HepG2 (cell line): ENCODE measurements at regions not wholly inside any gene's neighbourhood (a gene's known extent, or its start where the extent isn't known, plus 50 kb on each side); places are given as distances from the start of the nearest gene placed in this dataset.
A peak's percentile ranks its signal among the peaks of the same experiment; 100 is the strongest.

Experiments used
- ATAC-seq: fragments of 200-7000 bp; cut with Tn5 transposase; 3 replicates; pipeline ENCODE4 v1.9.1; 2020; ENCODE audit warnings: mild to moderate bottlenecking, moderate library complexity
- BruUV-seq: library from RNA; stranded (reverse); fragments of 400-500 nt; replicated peaks from 2 replicates; lab custom pipeline; 2021; lab: Mats Ljungman, UMichigan
- CTCF ChIA-PET: fragments of 300-600 bp; formaldehyde crosslinking; extraction: SDS; loops from one replicate; lab custom pipeline; 2021; ENCODE audit warnings: low total read pairs, inconsistent platforms, low intra/inter-chr PET ratio; lab: Yijun Ruan, JAX
- POLR2A ChIA-PET: fragments of 350-600 bp; sonication (Branson Sonifier 250); formaldehyde crosslinking; loops from one replicate; lab custom pipeline; 2020; ENCODE audit warnings: antibody characterized with exemption, inconsistent platforms; lab: Yijun Ruan, JAX
- DNase-seq: peaks from one replicate; pipeline ENCODE4 v3.0.0-alpha.2; 2015; ENCODE audit warnings: low spot score
- FAIRE-seq: peaks from 3 replicates; lab custom pipeline; 2011; peaks lifted over from hg19 to GRCh38; lab: Jason Lieb, UNC
- H2AFZ ChIP-seq: one replicate; pipeline ENCODE4 v1.6.1; 2011; ENCODE audit warnings: low read length, inconsistent platforms
- H3K27ac ChIP-seq: fragments of 300-600 bp; 3 replicates; pipeline ENCODE4 v1.8.0; 2011; ENCODE audit warnings: mixed run types, mild to moderate bottlenecking, mixed read lengths, low read length, inconsistent platforms; ENCODE audit not compliant: insufficient read depth; ENCODE audit errors: extremely low read length
- H3K27me3 ChIP-seq, 2 experiments: fragments of 200-600 bp in 1 of 2; 2 replicates in 1 of 2; 3 replicates in 1 of 2; pipeline versions ENCODE4 v1.6.0 to v1.8.0; 2011; ENCODE audit warnings: low read length in 2 of 2, mild to moderate bottlenecking in 2 of 2, moderate library complexity in 2 of 2, inconsistent platforms in 1 of 2; ENCODE audit not compliant: insufficient read depth in 2 of 2, control insufficient read depth in 1 of 2
- H3K36me3 ChIP-seq, 2 experiments: fragments of 200-600 bp in 1 of 2; replicated peaks in 1 of 2; 2 replicates in 1 of 2; 3 replicates in 1 of 2; pipeline versions ENCODE4 v1.5.1 to v1.8.0; 2011; ENCODE audit warnings: low read length in 2 of 2, inconsistent platforms in 1 of 2; ENCODE audit not compliant: insufficient read depth in 2 of 2, control insufficient read depth in 1 of 2
- H3K4me1 ChIP-seq: 2 replicates; pipeline ENCODE4 v1.5.1; 2012; ENCODE audit warnings: low read length, inconsistent platforms; ENCODE audit not compliant: insufficient read depth
- H3K4me2 ChIP-seq: 2 replicates; pipeline ENCODE4 v1.6.0; 2011; ENCODE audit warnings: low read depth, low read length, inconsistent platforms
- H3K4me3 ChIP-seq, 3 experiments: fragments of 200-600 bp in 1 of 3; sonication (generic), shearing (Covaris generic) in 1 of 3; replicated peaks in 1 of 3; 2 replicates each; pipeline ENCODE4 v1.5.1; 2011 to 2016; ENCODE audit warnings: low read length in 3 of 3, inconsistent platforms in 2 of 3, low read depth in 2 of 3, mild to moderate bottlenecking in 2 of 3, control low read depth in 1 of 3, mixed read lengths in 1 of 3; ENCODE audit not compliant: insufficient read depth in 1 of 3
- H3K79me2 ChIP-seq: one replicate; pipeline ENCODE4 v1.6.1; 2011; ENCODE audit warnings: low read length, inconsistent platforms; ENCODE audit not compliant: insufficient read depth
- H3K9ac ChIP-seq: 2 replicates; pipeline ENCODE4 v1.6.0; 2011; ENCODE audit warnings: mild to moderate bottlenecking, low read depth, low read length, inconsistent platforms; ENCODE audit not compliant: insufficient read depth
- H3K9me3 ChIP-seq: 2 replicates; pipeline ENCODE4 v1.5.1; 2012; ENCODE audit warnings: mild to moderate bottlenecking, low read length
- H4K20me1 ChIP-seq: 2 replicates; pipeline ENCODE4 v1.6.0; 2011; ENCODE audit warnings: inconsistent platforms, mild to moderate bottlenecking, low read length, moderate library complexity; ENCODE audit not compliant: insufficient read depth
- AHDC1 ChIP-seq: sonication (generic); formaldehyde crosslinking; IDR thresholded peaks from 2 replicates; pipeline ENCODE4 v1.5.1; 2020; ENCODE audit warnings: mild to moderate bottlenecking, missing genetic modification reagents, borderline replicate concordance
- KAT2B ChIP-seq: fragments of 150-350 bp; IDR thresholded peaks from 2 replicates; pipeline ENCODE4 v1.6.1; 2014; ENCODE audit warnings: low read depth, low read length, borderline replicate concordance
- ZFP1 ChIP-seq: IDR thresholded peaks from 2 replicates; pipeline ENCODE4 v1.6.1; 2016
- ZNF547 ChIP-seq: sonication (generic); formaldehyde crosslinking; IDR thresholded peaks from 2 replicates; pipeline ENCODE4 v1.5.1; 2020; ENCODE audit warnings: mild to moderate bottlenecking, missing genetic modification reagents
- ZNF652 ChIP-seq: IDR thresholded peaks from 2 replicates; pipeline ENCODE4 v1.6.1; 2016; ENCODE audit warnings: low read depth, borderline replicate concordance
- ZSCAN31 ChIP-seq: sonication (generic); formaldehyde crosslinking; IDR thresholded peaks from 2 replicates; pipeline ENCODE4 v1.5.0; 2020; ENCODE audit warnings: low read depth, mild to moderate bottlenecking, missing genetic modification reagents
- WGBS: methylation state at CpG from one replicate; pipeline ENCODE4 v1.1.6; 2017; ENCODE audit warnings: low lambda C conversion rate; 5-methylcytosine and 5-hydroxymethylcytosine counted together
- in situ Hi-C: cut with HindIII; loops from 2 replicates; pipeline ENCODE4 v1.10.0; 2017; ENCODE audit warnings: low pct_unique_long_range_greater_than_20kb; ENCODE audit not compliant: extremely low pct_ligation_motif_present
- intact Hi-C: fragments of 100-400 bp; cut with micrococcal nuclease; formaldehyde crosslinking; loops from one replicate; pipeline ENCODE4 v1.10.0; 2022; ENCODE audit not compliant: unreplicated experiment
- TF ChIP-seq, protein P1 (sequence below): IDR thresholded peaks from 2 replicates; pipeline ENCODE4 v1.6.1; 2016; ENCODE audit warnings: low read depth, borderline replicate concordance
- TF ChIP-seq, protein P2 (sequence below): IDR thresholded peaks from 2 replicates; pipeline ENCODE4 v1.6.1; 2018; ENCODE audit warnings: missing genetic modification reagents
- TF ChIP-seq, protein P3 (sequence below): sonication (generic); formaldehyde crosslinking; IDR thresholded peaks from 2 replicates; pipeline ENCODE4 v1.4.0; 2020; ENCODE audit warnings: missing genetic modification reagents

DNA sequence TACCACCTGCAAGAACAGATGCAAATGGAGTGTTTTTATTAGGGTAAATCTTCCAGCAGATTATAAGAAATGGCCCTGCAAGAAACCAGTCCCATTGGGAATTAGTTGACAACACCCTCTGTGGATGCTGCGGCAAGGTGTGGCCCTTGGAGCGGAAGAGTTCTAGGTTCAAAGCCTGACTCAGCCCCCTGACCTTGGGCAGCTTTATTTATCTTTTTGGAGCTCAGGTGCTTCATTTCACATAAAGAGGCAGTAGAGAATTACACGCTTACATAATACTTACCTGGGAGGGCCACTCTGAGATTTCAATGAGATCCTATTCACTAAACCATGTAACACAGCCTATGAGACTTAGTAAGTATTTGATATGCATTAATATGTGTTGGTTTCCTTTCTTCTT is 318.2 kb upstream of the SOX9 start (continued):
- TF ChIP-seq, protein P1, sequence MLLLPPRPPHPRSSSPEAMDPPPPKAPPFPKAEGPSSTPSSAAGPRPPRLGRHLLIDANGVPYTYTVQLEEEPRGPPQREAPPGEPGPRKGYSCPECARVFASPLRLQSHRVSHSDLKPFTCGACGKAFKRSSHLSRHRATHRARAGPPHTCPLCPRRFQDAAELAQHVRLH (CRISPR knock-in tag), result no peak
- TF ChIP-seq, protein P2, sequence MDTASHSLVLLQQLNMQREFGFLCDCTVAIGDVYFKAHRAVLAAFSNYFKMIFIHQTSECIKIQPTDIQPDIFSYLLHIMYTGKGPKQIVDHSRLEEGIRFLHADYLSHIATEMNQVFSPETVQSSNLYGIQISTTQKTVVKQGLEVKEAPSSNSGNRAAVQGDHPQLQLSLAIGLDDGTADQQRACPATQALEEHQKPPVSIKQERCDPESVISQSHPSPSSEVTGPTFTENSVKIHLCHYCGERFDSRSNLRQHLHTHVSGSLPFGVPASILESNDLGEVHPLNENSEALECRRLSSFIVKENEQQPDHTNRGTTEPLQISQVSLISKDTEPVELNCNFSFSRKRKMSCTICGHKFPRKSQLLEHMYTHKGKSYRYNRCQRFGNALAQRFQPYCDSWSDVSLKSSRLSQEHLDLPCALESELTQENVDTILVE (CRISPR knock-in tag), result no peak
- TF ChIP-seq ZSCAN31 (CRISPR knock-in tag) (no peak), ZNF652 (no peak), ZFP1 (CRISPR knock-in tag) (no peak)
- TF ChIP-seq, protein P3, sequence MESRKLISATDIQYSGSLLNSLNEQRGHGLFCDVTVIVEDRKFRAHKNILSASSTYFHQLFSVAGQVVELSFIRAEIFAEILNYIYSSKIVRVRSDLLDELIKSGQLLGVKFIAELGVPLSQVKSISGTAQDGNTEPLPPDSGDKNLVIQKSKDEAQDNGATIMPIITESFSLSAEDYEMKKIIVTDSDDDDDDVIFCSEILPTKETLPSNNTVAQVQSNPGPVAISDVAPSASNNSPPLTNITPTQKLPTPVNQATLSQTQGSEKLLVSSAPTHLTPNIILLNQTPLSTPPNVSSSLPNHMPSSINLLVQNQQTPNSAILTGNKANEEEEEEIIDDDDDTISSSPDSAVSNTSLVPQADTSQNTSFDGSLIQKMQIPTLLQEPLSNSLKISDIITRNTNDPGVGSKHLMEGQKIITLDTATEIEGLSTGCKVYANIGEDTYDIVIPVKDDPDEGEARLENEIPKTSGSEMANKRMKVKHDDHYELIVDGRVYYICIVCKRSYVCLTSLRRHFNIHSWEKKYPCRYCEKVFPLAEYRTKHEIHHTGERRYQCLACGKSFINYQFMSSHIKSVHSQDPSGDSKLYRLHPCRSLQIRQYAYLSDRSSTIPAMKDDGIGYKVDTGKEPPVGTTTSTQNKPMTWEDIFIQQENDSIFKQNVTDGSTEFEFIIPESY (CRISPR knock-in tag), result no peak

GRCh38 chr17:71803656-71804284 is 317.1 kb upstream of the SOX9 start:
- no peak overlapping the region for H2AFZ ChIP-seq
- H3K4me2 ChIP-seq, result no peak overlapping the region
- in situ Hi-C loops, result no loop called here
- TF ChIP-seq KAT2B, result peak; percentile 26; the same call in 1 of the 2 replicates
- no peak for TF ChIP-seq ZNF547 (CRISPR knock-in tag)
- TF ChIP-seq AHDC1 (CRISPR knock-in tag), result peak; percentile 59; the same call in 1 of the 2 replicates
- ATAC-seq (peak; percentile 60), FAIRE-seq (no peak), DNase-seq (no peak)
- CTCF ChIA-PET, result no interaction called here
- no peaks in the 10 kb centered on the region for H4K20me1 ChIP-seq
- H3K27me3 ChIP-seq, result no peaks in the 10 kb centered on the region
- no peaks in the 10 kb centered on the region for H3K4me1 ChIP-seq
- BruUV-seq, result no TSS peak
- no peak overlapping the region for H3K27ac ChIP-seq
- no peaks in the 10 kb centered on the region for H3K9me3 ChIP-seq
- POLR2A ChIA-PET, result no interaction called here
- intact Hi-C loops, result no loop called here
- H3K9ac ChIP-seq, result no peak overlapping the region
- 11% methylated on average over 1 of the region's 1 CpG for WGBS
- no peak overlapping the region for H3K4me3 ChIP-seq
- H3K79me2 ChIP-seq, result no peaks in the 10 kb centered on the region
- H3K36me3 ChIP-seq, result no peaks in the 10 kb centered on the region
